ENCODE measurements at regions not wholly inside any gene's neighbourhood (a gene's known extent, or its start where the extent isn't known, plus 50 kb on each side); places are given as distances from the start of the nearest gene placed in this dataset.

GRCh38 chrX:13120017-13120416 lies 75.6 kb upstream of the FAM9C start:
- TF ChIP-seq, protein P1, sequence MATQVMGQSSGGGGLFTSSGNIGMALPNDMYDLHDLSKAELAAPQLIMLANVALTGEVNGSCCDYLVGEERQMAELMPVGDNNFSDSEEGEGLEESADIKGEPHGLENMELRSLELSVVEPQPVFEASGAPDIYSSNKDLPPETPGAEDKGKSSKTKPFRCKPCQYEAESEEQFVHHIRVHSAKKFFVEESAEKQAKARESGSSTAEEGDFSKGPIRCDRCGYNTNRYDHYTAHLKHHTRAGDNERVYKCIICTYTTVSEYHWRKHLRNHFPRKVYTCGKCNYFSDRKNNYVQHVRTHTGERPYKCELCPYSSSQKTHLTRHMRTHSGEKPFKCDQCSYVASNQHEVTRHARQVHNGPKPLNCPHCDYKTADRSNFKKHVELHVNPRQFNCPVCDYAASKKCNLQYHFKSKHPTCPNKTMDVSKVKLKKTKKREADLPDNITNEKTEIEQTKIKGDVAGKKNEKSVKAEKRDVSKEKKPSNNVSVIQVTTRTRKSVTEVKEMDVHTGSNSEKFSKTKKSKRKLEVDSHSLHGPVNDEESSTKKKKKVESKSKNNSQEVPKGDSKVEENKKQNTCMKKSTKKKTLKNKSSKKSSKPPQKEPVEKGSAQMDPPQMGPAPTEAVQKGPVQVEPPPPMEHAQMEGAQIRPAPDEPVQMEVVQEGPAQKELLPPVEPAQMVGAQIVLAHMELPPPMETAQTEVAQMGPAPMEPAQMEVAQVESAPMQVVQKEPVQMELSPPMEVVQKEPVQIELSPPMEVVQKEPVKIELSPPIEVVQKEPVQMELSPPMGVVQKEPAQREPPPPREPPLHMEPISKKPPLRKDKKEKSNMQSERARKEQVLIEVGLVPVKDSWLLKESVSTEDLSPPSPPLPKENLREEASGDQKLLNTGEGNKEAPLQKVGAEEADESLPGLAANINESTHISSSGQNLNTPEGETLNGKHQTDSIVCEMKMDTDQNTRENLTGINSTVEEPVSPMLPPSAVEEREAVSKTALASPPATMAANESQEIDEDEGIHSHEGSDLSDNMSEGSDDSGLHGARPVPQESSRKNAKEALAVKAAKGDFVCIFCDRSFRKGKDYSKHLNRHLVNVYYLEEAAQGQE (IDR thresholded peaks at IDR 0.05; ENCODE audit: low read depth) = no peak
- TF ChIP-seq POLR2AphosphoS5 (IDR thresholded peaks at IDR 0.05; ENCODE audit: low read depth, low read length) (no peak), CTCF (IDR thresholded peaks at IDR 0.05 in 2 of 3, conservative IDR thresholded peaks at IDR 0.05 in 1 of 3; ENCODE audit: borderline replicate concordance in 1 of 3, insufficient read depth in 1 of 3, low read depth in 2 of 3, low read length in 2 of 3) (no peak), EZH2 (IDR thresholded peaks at IDR 0.05) (no peak), ELF1 (IDR thresholded peaks at IDR 0.05; ENCODE audit: borderline replicate concordance, low read depth) (no peak), EZH2phosphoT487 (IDR thresholded peaks at IDR 0.05; ENCODE audit: borderline replicate concordance) (no peak), POLR2A (IDR thresholded peaks at IDR 0.05; ENCODE audit: borderline replicate concordance, extremely low read depth, insufficient read depth, insufficient read length) (no peak), ATF3 (IDR thresholded peaks at IDR 0.05) (no peak), RAD21 (IDR thresholded peaks at IDR 0.05; ENCODE audit: low read depth) (no peak)
- TF ChIP-seq, protein P2, sequence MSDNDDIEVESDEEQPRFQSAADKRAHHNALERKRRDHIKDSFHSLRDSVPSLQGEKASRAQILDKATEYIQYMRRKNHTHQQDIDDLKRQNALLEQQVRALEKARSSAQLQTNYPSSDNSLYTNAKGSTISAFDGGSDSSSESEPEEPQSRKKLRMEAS (IDR thresholded peaks at IDR 0.05) = no peak

Measured in HCT116 (cell line).